ENCODE measurements at regions not wholly inside any gene's neighbourhood (a gene's known extent, or its start where the extent isn't known, plus 50 kb on each side); places are given as distances from the start of the nearest gene placed in this dataset.

GRCh38 chr5:56535347-56535746, 280.0 kb upstream of the MAP3K1 start:
- Histone ChIP-seq H3K36me3 (no peaks in the 10 kb centered on the region), H3K9me3 (no peaks in the 10 kb centered on the region), H3K27me3 (no peaks in the 10 kb centered on the region), H3K4me3 (no peak overlapping the region), H3K27ac (no peak overlapping the region), H3K4me1 (peaks cover 0 to 5% of the 10 kb centered on the region in 2 donors)
- DNase-seq = no peak
- intact Hi-C loops (cut with DNase I; ENCODE audit: low total_unique reads) = no loop called here
- TF ChIP-seq POLR2A (IDR thresholded peaks at IDR 0.05) (no peak), CTCF (IDR thresholded peaks at IDR 0.05) (no peak)

- no peak for TF ChIP-seq CTCF (IDR thresholded peaks at IDR 0.05)
- TF ChIP-seq POLR2A (IDR thresholded peaks at IDR 0.05) = no peak
Observed at GRCh38 chr5:56534102-56534829, 281.1 kb upstream of the MAP3K1 start.

GRCh38 chr5:56532466-56532865, 282.9 kb upstream of the MAP3K1 start:
- no peak for DNase-seq
- TF ChIP-seq POLR2A (IDR thresholded peaks at IDR 0.05) = no peak
- no peak for TF ChIP-seq CTCF (IDR thresholded peaks at IDR 0.05)

More at GRCh38 chr5:56534102-56534829, 281.1 kb upstream of the MAP3K1 start:
- intact Hi-C loops (cut with DNase I; ENCODE audit: low total_unique reads) = no loop called here
- DNase-seq = peak in 1 of 2 donors; percentile 49
- Histone ChIP-seq H3K27me3 (no peaks in the 10 kb centered on the region), H3K36me3 (no peaks in the 10 kb centered on the region), H3K4me1 (peaks cover 0 to 5% of the 10 kb centered on the region in 2 donors), H3K27ac (peak overlapping the region in 1 of 2 donors; percentile 59), H3K9me3 (no peaks in the 10 kb centered on the region), H3K4me3 (no peak overlapping the region)

GRCh38 chr5:56530626-56531138, 284.7 kb upstream of the MAP3K1 start:
- intact Hi-C loops (cut with DNase I; ENCODE audit: low total_unique reads) = no loop called here
- Histone ChIP-seq H3K4me3 (no peak overlapping the region), H3K36me3 (no peaks in the 10 kb centered on the region), H3K27ac (no peak overlapping the region), H3K4me1 (peaks cover 0 to 5% of the 10 kb centered on the region in 2 donors), H3K9me3 (no peaks in the 10 kb centered on the region), H3K27me3 (no peaks in the 10 kb centered on the region)
- TF ChIP-seq POLR2A (IDR thresholded peaks at IDR 0.05) (no peak), CTCF (IDR thresholded peaks at IDR 0.05) (no peak)
- no peak for DNase-seq

More at GRCh38 chr5:56532466-56532865, 282.9 kb upstream of the MAP3K1 start:
- intact Hi-C loops (cut with DNase I; ENCODE audit: low total_unique reads) = no loop called here
- Histone ChIP-seq H3K36me3 (no peaks in the 10 kb centered on the region), H3K27me3 (no peaks in the 10 kb centered on the region), H3K9me3 (no peaks in the 10 kb centered on the region), H3K4me1 (peaks cover 0 to 5% of the 10 kb centered on the region in 2 donors), H3K4me3 (no peak overlapping the region), H3K27ac (no peak overlapping the region)

- Histone ChIP-seq H3K4me1 (peaks cover 0 to 5% of the 10 kb centered on the region in 2 donors), H3K4me3 (no peak overlapping the region), H3K27ac (no peak overlapping the region), H3K36me3 (no peaks in the 10 kb centered on the region), H3K27me3 (no peaks in the 10 kb centered on the region), H3K9me3 (no peaks in the 10 kb centered on the region)
- no peak for TF ChIP-seq POLR2A (IDR thresholded peaks at IDR 0.05)
- no peak for TF ChIP-seq CTCF (IDR thresholded peaks at IDR 0.05)
- no peak for DNase-seq
- intact Hi-C loops (cut with DNase I; ENCODE audit: low total_unique reads) = no loop called here
Observed at GRCh38 chr5:56529666-56530430, 285.5 kb upstream of the MAP3K1 start.

Measured in uterus (tissue), 3 donors.